ENCODE measurements at regions not wholly inside any gene's neighbourhood (a gene's known extent, or its start where the extent isn't known, plus 50 kb on each side); places are given as distances from the start of the nearest gene placed in this dataset.

DNA sequence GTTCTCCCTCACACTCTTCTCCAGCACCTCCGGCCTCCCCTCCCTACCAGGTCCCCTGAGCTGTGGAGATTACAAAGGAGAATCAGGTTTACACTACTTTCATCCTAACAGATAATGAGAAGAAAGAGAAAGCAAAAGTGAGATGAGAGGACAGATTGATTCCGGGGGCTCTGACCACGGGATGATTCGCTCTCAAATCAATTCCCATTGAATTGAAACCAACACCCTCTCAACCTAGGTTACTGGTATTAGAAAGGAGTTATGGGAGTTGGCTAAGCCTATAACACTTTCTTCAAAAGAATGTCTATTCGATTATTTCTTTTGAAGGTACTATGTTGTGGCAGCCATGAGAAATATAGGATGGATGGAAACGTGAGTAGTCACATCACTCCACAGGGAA lies 386.2 kb upstream of the TNP1 start:
- no peak for TF ChIP-seq POLR2AphosphoS5 (IDR thresholded peaks at IDR 0.05)
- TF ChIP-seq, protein P1, sequence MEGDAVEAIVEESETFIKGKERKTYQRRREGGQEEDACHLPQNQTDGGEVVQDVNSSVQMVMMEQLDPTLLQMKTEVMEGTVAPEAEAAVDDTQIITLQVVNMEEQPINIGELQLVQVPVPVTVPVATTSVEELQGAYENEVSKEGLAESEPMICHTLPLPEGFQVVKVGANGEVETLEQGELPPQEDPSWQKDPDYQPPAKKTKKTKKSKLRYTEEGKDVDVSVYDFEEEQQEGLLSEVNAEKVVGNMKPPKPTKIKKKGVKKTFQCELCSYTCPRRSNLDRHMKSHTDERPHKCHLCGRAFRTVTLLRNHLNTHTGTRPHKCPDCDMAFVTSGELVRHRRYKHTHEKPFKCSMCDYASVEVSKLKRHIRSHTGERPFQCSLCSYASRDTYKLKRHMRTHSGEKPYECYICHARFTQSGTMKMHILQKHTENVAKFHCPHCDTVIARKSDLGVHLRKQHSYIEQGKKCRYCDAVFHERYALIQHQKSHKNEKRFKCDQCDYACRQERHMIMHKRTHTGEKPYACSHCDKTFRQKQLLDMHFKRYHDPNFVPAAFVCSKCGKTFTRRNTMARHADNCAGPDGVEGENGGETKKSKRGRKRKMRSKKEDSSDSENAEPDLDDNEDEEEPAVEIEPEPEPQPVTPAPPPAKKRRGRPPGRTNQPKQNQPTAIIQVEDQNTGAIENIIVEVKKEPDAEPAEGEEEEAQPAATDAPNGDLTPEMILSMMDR (IDR thresholded peaks at IDR 0.05), result no peak
